Endothelial cell of umbilical vein (primary cell): ENCODE measurements at regions not wholly inside any gene's neighbourhood (a gene's known extent, or its start where the extent isn't known, plus 50 kb on each side); places are given as distances from the start of the nearest gene placed in this dataset.

Experiments used
- EZH2 ChIP-seq: IDR thresholded peaks from 2 replicates; pipeline ENCODE4 v1.6.1; 2012; ENCODE audit warnings: borderline replicate concordance, low read depth, mild to moderate bottlenecking, moderate library complexity, low read length, inconsistent platforms; ENCODE audit not compliant: severe bottlenecking
- MAX ChIP-seq: IDR thresholded peaks from 2 replicates; pipeline ENCODE4 v1.6.1; 2011; ENCODE audit not compliant: insufficient read depth, insufficient read length
- POLR2A ChIP-seq: IDR thresholded peaks from 2 replicates; pipeline ENCODE4 v1.6.1; 2012; ENCODE audit warnings: low read depth, mild to moderate bottlenecking, control low read depth, low read length
- POLR2AphosphoS5 ChIP-seq: IDR thresholded peaks from 2 replicates; pipeline ENCODE4 v1.6.1; 2012; ENCODE audit warnings: low read depth, mild to moderate bottlenecking, control low read depth, low read length, moderate library complexity; ENCODE audit not compliant: insufficient read depth
- TF ChIP-seq, protein P1 (sequence below), 2 donors: IDR thresholded peaks; 1 replicate in 1 of 2; 2 replicates in 1 of 2; pipeline ENCODE4 v1.5.1; 2011; ENCODE audit warnings: low read length in 2 of 2, mild to moderate bottlenecking in 2 of 2, moderate library complexity in 2 of 2, control low read depth in 1 of 2, inconsistent platforms in 1 of 2, low read depth in 1 of 2; ENCODE audit not compliant: insufficient read depth in 1 of 2; ENCODE audit errors: extremely low read depth in 1 of 2

GRCh38 chr12:71008616-71009015 is 88.1 kb upstream of the PTPRR start:
- TF ChIP-seq, protein P1, sequence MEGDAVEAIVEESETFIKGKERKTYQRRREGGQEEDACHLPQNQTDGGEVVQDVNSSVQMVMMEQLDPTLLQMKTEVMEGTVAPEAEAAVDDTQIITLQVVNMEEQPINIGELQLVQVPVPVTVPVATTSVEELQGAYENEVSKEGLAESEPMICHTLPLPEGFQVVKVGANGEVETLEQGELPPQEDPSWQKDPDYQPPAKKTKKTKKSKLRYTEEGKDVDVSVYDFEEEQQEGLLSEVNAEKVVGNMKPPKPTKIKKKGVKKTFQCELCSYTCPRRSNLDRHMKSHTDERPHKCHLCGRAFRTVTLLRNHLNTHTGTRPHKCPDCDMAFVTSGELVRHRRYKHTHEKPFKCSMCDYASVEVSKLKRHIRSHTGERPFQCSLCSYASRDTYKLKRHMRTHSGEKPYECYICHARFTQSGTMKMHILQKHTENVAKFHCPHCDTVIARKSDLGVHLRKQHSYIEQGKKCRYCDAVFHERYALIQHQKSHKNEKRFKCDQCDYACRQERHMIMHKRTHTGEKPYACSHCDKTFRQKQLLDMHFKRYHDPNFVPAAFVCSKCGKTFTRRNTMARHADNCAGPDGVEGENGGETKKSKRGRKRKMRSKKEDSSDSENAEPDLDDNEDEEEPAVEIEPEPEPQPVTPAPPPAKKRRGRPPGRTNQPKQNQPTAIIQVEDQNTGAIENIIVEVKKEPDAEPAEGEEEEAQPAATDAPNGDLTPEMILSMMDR (IDR thresholded peaks at IDR 0.05; ENCODE audit: extremely low read depth in 1 of 2, insufficient read depth in 1 of 2, low read depth in 1 of 2, low read length in 2 of 2) = no peak
- TF ChIP-seq POLR2AphosphoS5 (no peak), MAX (no peak), POLR2A (no peak), EZH2 (no peak)
